ENCODE measurements at regions not wholly inside any gene's neighbourhood (a gene's known extent, or its start where the extent isn't known, plus 50 kb on each side); places are given as distances from the start of the nearest gene placed in this dataset.

GRCh38 chr2:146868051-146868450 lies 976.8 kb upstream of the ACVR2A start:
- DNase-seq (ENCODE audit: low read depth) (no peak), FAIRE-seq (no peak)
- Mint-ChIP-seq H3K27me3 (ENCODE audit: low read depth, unreplicated experiment) (no peaks in the 10 kb centered on the region), H3K36me3 (ENCODE audit: low read depth, unreplicated experiment) (no peaks in the 10 kb centered on the region), H3K27ac (ENCODE audit: unreplicated experiment) (no peak overlapping the region), H3K4me3 (ENCODE audit: unreplicated experiment) (no peak overlapping the region), H3K9me3 (ENCODE audit: unreplicated experiment) (peaks cover 2% of the 10 kb centered on the region), H3K4me1 (ENCODE audit: low read depth, unreplicated experiment) (peaks cover 14% of the 10 kb centered on the region)
- Histone ChIP-seq H3K4me2 (ENCODE audit: low read length) (no peak overlapping the region), H3K36me3 (ENCODE audit: insufficient read depth, low read length) (no peaks in the 10 kb centered on the region), H3K9me3 (ENCODE audit: insufficient read depth, low read depth, low read length) (no peaks in the 10 kb centered on the region), H3K27me3 (ENCODE audit: insufficient read depth, low read length) (no peaks in the 10 kb centered on the region), H3K79me2 (ENCODE audit: insufficient read depth, low read length) (no peaks in the 10 kb centered on the region), H3K4me1 (ENCODE audit: insufficient read depth, low read length) (no peaks in the 10 kb centered on the region), H4K20me1 (ENCODE audit: insufficient read depth, low read length) (no peaks in the 10 kb centered on the region), H3K27ac (ENCODE audit: low read depth, low read length) (no peak overlapping the region), H2AFZ (ENCODE audit: low read depth, low read length) (no peak overlapping the region), H3K9ac (ENCODE audit: low read length) (no peak overlapping the region), H3K4me3 (ENCODE audit: insufficient read depth, low read depth, low read length) (no peak overlapping the region)
- TF ChIP-seq EZH2 (IDR thresholded peaks at IDR 0.05; ENCODE audit: insufficient read depth, low read length) (no peak), CTCF (IDR thresholded peaks at IDR 0.05; ENCODE audit: insufficient read depth, low read depth, low read length) (no peak)

GRCh38 chr2:146867477-146867986 lies 977.3 kb upstream of the ACVR2A start:
- no peaks in the 10 kb centered on the region for H3K36me3 Mint-ChIP-seq (ENCODE audit: low read depth, unreplicated experiment)
- Histone ChIP-seq H3K4me3 (ENCODE audit: insufficient read depth, low read depth, low read length) (no peak overlapping the region), H3K4me2 (ENCODE audit: low read length) (no peak overlapping the region), H2AFZ (ENCODE audit: low read depth, low read length) (no peak overlapping the region), H3K9me3 (ENCODE audit: insufficient read depth, low read depth, low read length) (no peaks in the 10 kb centered on the region), H3K79me2 (ENCODE audit: insufficient read depth, low read length) (no peaks in the 10 kb centered on the region), H3K36me3 (ENCODE audit: insufficient read depth, low read length) (no peaks in the 10 kb centered on the region), H3K4me1 (ENCODE audit: insufficient read depth, low read length) (no peaks in the 10 kb centered on the region), H3K9ac (ENCODE audit: low read length) (no peak overlapping the region), H4K20me1 (ENCODE audit: insufficient read depth, low read length) (no peaks in the 10 kb centered on the region), H3K27me3 (ENCODE audit: insufficient read depth, low read length) (no peaks in the 10 kb centered on the region), H3K27ac (ENCODE audit: low read depth, low read length) (no peak overlapping the region)
- no peak for DNase-seq (ENCODE audit: low read depth)
- H3K27ac Mint-ChIP-seq (ENCODE audit: unreplicated experiment) = no peak overlapping the region
- TF ChIP-seq CTCF (IDR thresholded peaks at IDR 0.05; ENCODE audit: insufficient read depth, low read depth, low read length) = no peak
- TF ChIP-seq EZH2 (IDR thresholded peaks at IDR 0.05; ENCODE audit: insufficient read depth, low read length) = no peak
- FAIRE-seq = no peak
- no peak overlapping the region for H3K4me3 Mint-ChIP-seq (ENCODE audit: unreplicated experiment)
- peaks cover 14% of the 10 kb centered on the region for H3K4me1 Mint-ChIP-seq (ENCODE audit: low read depth, unreplicated experiment)
- peaks cover 2% of the 10 kb centered on the region for H3K9me3 Mint-ChIP-seq (ENCODE audit: unreplicated experiment)
- H3K27me3 Mint-ChIP-seq (ENCODE audit: low read depth, unreplicated experiment) = no peaks in the 10 kb centered on the region

GRCh38 chr2:146853741-146854444 lies 990.9 kb upstream of the ACVR2A start:
- TF ChIP-seq EZH2 (IDR thresholded peaks at IDR 0.05; ENCODE audit: insufficient read depth, low read length) (no peak), CTCF (IDR thresholded peaks at IDR 0.05; ENCODE audit: insufficient read depth, low read depth, low read length) (no peak)
- peaks cover 31% of the 10 kb centered on the region for H3K4me1 Mint-ChIP-seq (ENCODE audit: low read depth, unreplicated experiment)
- Histone ChIP-seq H3K79me2 (ENCODE audit: insufficient read depth, low read length) (no peaks in the 10 kb centered on the region), H3K36me3 (ENCODE audit: insufficient read depth, low read length) (no peaks in the 10 kb centered on the region), H3K4me3 (ENCODE audit: insufficient read depth, low read depth, low read length) (no peak overlapping the region), H3K27me3 (ENCODE audit: insufficient read depth, low read length) (no peaks in the 10 kb centered on the region), H3K27ac (ENCODE audit: low read depth, low read length) (no peak overlapping the region), H3K4me2 (ENCODE audit: low read length) (peak overlapping the region; percentile 16), H2AFZ (ENCODE audit: low read depth, low read length) (no peak overlapping the region), H3K9me3 (ENCODE audit: insufficient read depth, low read depth, low read length) (no peaks in the 10 kb centered on the region), H3K4me1 (ENCODE audit: insufficient read depth, low read length) (peaks cover 6% of the 10 kb centered on the region), H4K20me1 (ENCODE audit: insufficient read depth, low read length) (no peaks in the 10 kb centered on the region), H3K9ac (ENCODE audit: low read length) (no peak overlapping the region)
- peak overlapping the region; percentile 95 for H3K27ac Mint-ChIP-seq (ENCODE audit: unreplicated experiment)
- no peak for FAIRE-seq
- no peaks in the 10 kb centered on the region for H3K36me3 Mint-ChIP-seq (ENCODE audit: low read depth, unreplicated experiment)
- peak; percentile 54 for DNase-seq (ENCODE audit: low read depth)
- no peaks in the 10 kb centered on the region for H3K27me3 Mint-ChIP-seq (ENCODE audit: low read depth, unreplicated experiment)
- H3K9me3 Mint-ChIP-seq (ENCODE audit: unreplicated experiment) = peaks cover 1% of the 10 kb centered on the region
- H3K4me3 Mint-ChIP-seq (ENCODE audit: unreplicated experiment) = peak overlapping the region; percentile 60

All from astrocyte (in vitro differentiated cells and primary cell).